ENCODE measurements at regions not wholly inside any gene's neighbourhood (a gene's known extent, or its start where the extent isn't known, plus 50 kb on each side); places are given as distances from the start of the nearest gene placed in this dataset.

DNA sequence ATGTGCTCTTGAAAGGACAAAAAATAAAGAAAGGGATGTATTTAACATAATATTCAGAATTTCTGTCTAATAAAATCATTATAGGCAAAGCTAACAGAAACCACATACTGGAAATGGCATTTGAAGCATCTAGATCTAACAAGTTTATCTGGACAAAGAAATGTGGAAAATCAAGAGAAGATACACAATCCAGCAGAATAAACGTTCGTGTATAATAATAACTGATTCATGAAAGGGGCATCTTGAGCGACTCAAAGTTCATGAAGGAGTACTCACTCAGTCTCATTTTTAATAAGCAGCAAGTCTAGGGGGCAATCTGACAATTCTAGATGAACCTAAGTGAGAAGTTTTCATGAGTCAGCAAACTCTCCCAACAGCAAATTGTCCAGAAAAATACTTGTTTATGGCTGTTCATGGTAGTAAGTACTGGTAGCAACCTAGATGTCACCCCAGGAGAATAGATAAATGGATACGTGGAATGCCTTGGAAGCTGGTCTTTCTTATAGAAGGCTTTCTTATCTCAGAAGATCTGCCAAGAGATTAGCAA lies 541.8 kb downstream of the INHBA start:
- no peak for TF ChIP-seq CTCF (IDR thresholded peaks at IDR 0.05; ENCODE audit: poor library complexity, severe bottlenecking)
- no peak for TF ChIP-seq MXI1 (conservative IDR thresholded peaks at IDR 0.05; ENCODE audit: poor library complexity, severe bottlenecking)

Measured in neural cell (in vitro differentiated cells).